Thoracic aorta (tissue), 2 donors: ENCODE measurements at regions not wholly inside any gene's neighbourhood (a gene's known extent, or its start where the extent isn't known, plus 50 kb on each side); places are given as distances from the start of the nearest gene placed in this dataset.

Experiments
- ATAC-seq: fragments of 150-250 bp; one replicate; pipeline ENCODE4 v1.8.0; 2017; ENCODE audit warnings: low read depth; ENCODE audit not compliant: insufficient number of reproducible peaks, low FRiP score
- DNase-seq: peaks from one replicate; pipeline ENCODE4 v3.0.0-alpha.2; 2020; ENCODE audit warnings: low spot score
- H3K27ac ChIP-seq, 2 donors: fragments of 200-600 bp; sonication (generic); 1 replicate in 1 of 2; 2 replicates in 1 of 2; pipeline ENCODE4 v1.5.1; 2016; ENCODE audit warnings: mild to moderate bottlenecking in 2 of 2, moderate library complexity in 2 of 2
- H3K27me3 ChIP-seq: fragments of 200-600 bp; sonication (generic); replicated peaks from 2 replicates; pipeline ENCODE4 v1.6.0; 2016; ENCODE audit warnings: mild to moderate bottlenecking; ENCODE audit not compliant: insufficient read depth
- H3K36me3 ChIP-seq: fragments of 200-600 bp; sonication (generic); one replicate; pipeline ENCODE4 v1.5.1; 2016
- H3K4me1 ChIP-seq, 2 donors: fragments of 200-600 bp; sonication (generic); 1 replicate in 1 of 2; 2 replicates in 1 of 2; pipeline versions ENCODE4 v1.5.1 to v1.6.0; 2016; ENCODE audit warnings: low read depth in 2 of 2, mild to moderate bottlenecking in 1 of 2; ENCODE audit not compliant: control insufficient read depth in 1 of 2
- H3K4me3 ChIP-seq: fragments of 200-600 bp; sonication (generic); 2 replicates; pipeline ENCODE4 v1.5.1; 2016; ENCODE audit warnings: mild to moderate bottlenecking
- H3K9me3 ChIP-seq: fragments of 200-600 bp; sonication (generic); 2 replicates; pipeline ENCODE4 v1.5.1; 2016
- CTCF ChIP-seq: fragments of 200-600 bp; sonication (generic); IDR thresholded peaks from one replicate; pipeline ENCODE4 v1.5.1; 2019; ENCODE audit warnings: antibody characterized with exemption

GRCh38 chr2:208627110-208627884 lies 220.7 kb downstream of the PTH2R start:
- H3K4me3 ChIP-seq, result no peak overlapping the region
- no peaks in the 10 kb centered on the region for H3K27me3 ChIP-seq
- no peak for DNase-seq
- H3K36me3 ChIP-seq, result no peaks in the 10 kb centered on the region
- H3K9me3 ChIP-seq, result no peaks in the 10 kb centered on the region
- no peak overlapping the region for H3K27ac ChIP-seq
- ATAC-seq, result no peak
- no peak for TF ChIP-seq CTCF
- no peaks in the 10 kb centered on the region for H3K4me1 ChIP-seq

GRCh38 chr2:208627916-208628315 lies 221.3 kb downstream of the PTH2R start:
- H3K9me3 ChIP-seq, result no peaks in the 10 kb centered on the region
- no peak overlapping the region for H3K4me3 ChIP-seq
- DNase-seq (no peak), ATAC-seq (no peak)
- H3K27me3 ChIP-seq, result no peaks in the 10 kb centered on the region
- no peaks in the 10 kb centered on the region for H3K36me3 ChIP-seq
- no peak overlapping the region for H3K27ac ChIP-seq
- no peaks in the 10 kb centered on the region for H3K4me1 ChIP-seq
- no peak for TF ChIP-seq CTCF

- H3K4me1 ChIP-seq, result no peaks in the 10 kb centered on the region
- H3K27me3 ChIP-seq, result no peaks in the 10 kb centered on the region
- H3K4me3 ChIP-seq, result no peak overlapping the region
- no peak for ATAC-seq
- H3K36me3 ChIP-seq, result no peaks in the 10 kb centered on the region
- no peaks in the 10 kb centered on the region for H3K9me3 ChIP-seq
- no peak for DNase-seq
- no peak for TF ChIP-seq CTCF
- no peak overlapping the region for H3K27ac ChIP-seq
Measured at GRCh38 chr2:208638059-208638458, 231.5 kb downstream of the PTH2R start.

GRCh38 chr2:208642125-208642779 lies 235.7 kb downstream of the PTH2R start:
- TF ChIP-seq CTCF, result no peak
- Histone ChIP-seq H3K9me3 (no peaks in the 10 kb centered on the region), H3K27me3 (no peaks in the 10 kb centered on the region), H3K4me1 (no peaks in the 10 kb centered on the region), H3K27ac (no peak overlapping the region), H3K4me3 (no peak overlapping the region), H3K36me3 (no peaks in the 10 kb centered on the region)
- ATAC-seq (no peak), DNase-seq (no peak)

GRCh38 chr2:208643145-208643544 lies 236.6 kb downstream of the PTH2R start:
- no peak for TF ChIP-seq CTCF
- ATAC-seq (no peak), DNase-seq (no peak)
- Histone ChIP-seq H3K27ac (no peak overlapping the region), H3K4me1 (no peaks in the 10 kb centered on the region), H3K9me3 (no peaks in the 10 kb centered on the region), H3K36me3 (no peaks in the 10 kb centered on the region), H3K4me3 (no peak overlapping the region), H3K27me3 (no peaks in the 10 kb centered on the region)
